NB4 (cell line): ENCODE measurements at regions not wholly inside any gene's neighbourhood (a gene's known extent, or its start where the extent isn't known, plus 50 kb on each side); places are given as distances from the start of the nearest gene placed in this dataset.

Experiments used
- CTCF ChIP-seq: IDR thresholded peaks from one replicate; pipeline ENCODE4 v1.5.1; 2012; ENCODE audit warnings: low read depth, low read length
- POLR2A ChIP-seq: IDR thresholded peaks from 2 replicates; pipeline ENCODE4 v1.6.1; 2011; ENCODE audit warnings: mild to moderate bottlenecking; ENCODE audit not compliant: insufficient read length; ENCODE audit errors: extremely low read depth

GRCh38 chr18:10143596-10143995 is 229.8 kb downstream of the VAPA start:
- TF ChIP-seq CTCF: no peak
- TF ChIP-seq POLR2A: no peak
